Spleen (tissue), 7 donors: ENCODE measurements at regions not wholly inside any gene's neighbourhood (a gene's known extent, or its start where the extent isn't known, plus 50 kb on each side); places are given as distances from the start of the nearest gene placed in this dataset.

ENCODE experiments used
- POLR2A ChIP-seq, 3 donors: fragments of 450-650 bp; IDR thresholded peaks; one replicate each; pipeline ENCODE4 v1.5.1; 2017; ENCODE audit warnings: antibody characterized with exemption in 3 of 3, mild to moderate bottlenecking in 1 of 3
- TF ChIP-seq, protein P1 (sequence below), 11 experiments: fragments of 200-600 bp in 7 of 11; fragments of 450-650 bp in 4 of 11; sonication (generic) in 4 of 11; IDR thresholded peaks in 8 of 11; conservative IDR thresholded peaks in 3 of 11; 1 replicate in 7 of 11; 2 replicates in 4 of 11; pipeline versions ENCODE4 v1.4.0 to v1.8.0; 2016 to 2021; ENCODE audit warnings: antibody characterized with exemption in 11 of 11, inconsistent platforms in 4 of 11, mild to moderate bottlenecking in 1 of 11
- donor health status: DM: no; HTN: no; CAD: no; lungs with moderate emphysema.
- donor health status: DM: no; HTN: no; CAD: no.
- donor health status: DM: no; HTN: no; CAD: no.

DNA sequence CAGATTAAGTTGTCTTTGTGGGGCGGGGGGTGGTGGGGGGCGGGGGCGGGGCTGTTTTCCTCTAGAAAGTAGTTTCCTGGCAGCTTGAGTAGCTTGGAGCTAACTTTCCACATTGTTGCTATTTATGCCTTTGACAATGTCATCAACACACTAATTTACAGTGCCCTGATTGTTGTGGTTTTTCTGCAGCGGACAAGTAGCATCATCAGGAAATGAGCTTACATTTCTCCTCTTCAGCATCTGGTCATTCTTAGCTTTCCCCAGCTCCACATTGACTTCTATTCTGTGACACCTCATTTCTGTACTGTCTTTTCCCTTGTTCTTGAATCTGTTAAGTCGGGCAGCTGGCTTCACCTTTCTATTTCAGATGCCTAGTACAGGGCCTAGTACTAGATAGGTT, 112.3 kb upstream of the RAD23B start:
- TF ChIP-seq, protein P1, sequence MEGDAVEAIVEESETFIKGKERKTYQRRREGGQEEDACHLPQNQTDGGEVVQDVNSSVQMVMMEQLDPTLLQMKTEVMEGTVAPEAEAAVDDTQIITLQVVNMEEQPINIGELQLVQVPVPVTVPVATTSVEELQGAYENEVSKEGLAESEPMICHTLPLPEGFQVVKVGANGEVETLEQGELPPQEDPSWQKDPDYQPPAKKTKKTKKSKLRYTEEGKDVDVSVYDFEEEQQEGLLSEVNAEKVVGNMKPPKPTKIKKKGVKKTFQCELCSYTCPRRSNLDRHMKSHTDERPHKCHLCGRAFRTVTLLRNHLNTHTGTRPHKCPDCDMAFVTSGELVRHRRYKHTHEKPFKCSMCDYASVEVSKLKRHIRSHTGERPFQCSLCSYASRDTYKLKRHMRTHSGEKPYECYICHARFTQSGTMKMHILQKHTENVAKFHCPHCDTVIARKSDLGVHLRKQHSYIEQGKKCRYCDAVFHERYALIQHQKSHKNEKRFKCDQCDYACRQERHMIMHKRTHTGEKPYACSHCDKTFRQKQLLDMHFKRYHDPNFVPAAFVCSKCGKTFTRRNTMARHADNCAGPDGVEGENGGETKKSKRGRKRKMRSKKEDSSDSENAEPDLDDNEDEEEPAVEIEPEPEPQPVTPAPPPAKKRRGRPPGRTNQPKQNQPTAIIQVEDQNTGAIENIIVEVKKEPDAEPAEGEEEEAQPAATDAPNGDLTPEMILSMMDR (IDR thresholded peaks at IDR 0.05 in 8 of 11, conservative IDR thresholded peaks at IDR 0.05 in 3 of 11) = no peak
- no peak for TF ChIP-seq POLR2A (IDR thresholded peaks at IDR 0.05)
